HG03064 (cell line): ENCODE measurements at regions not wholly inside any gene's neighbourhood (a gene's known extent, or its start where the extent isn't known, plus 50 kb on each side); places are given as distances from the start of the nearest gene placed in this dataset.
"Not testable (repeated sequence)": the region's sequence is repeated elsewhere in the genome, so short reads cannot be mapped to it uniquely, and the experiment has no call there.

Experiments used
- ATAC-seq: cut with Tn5 transposase; IDR thresholded peaks from one replicate; pipeline ENCODE4 v1.9.1; 2021; ENCODE audit warnings: low read depth; ENCODE audit not compliant: unreplicated experiment

DNA sequence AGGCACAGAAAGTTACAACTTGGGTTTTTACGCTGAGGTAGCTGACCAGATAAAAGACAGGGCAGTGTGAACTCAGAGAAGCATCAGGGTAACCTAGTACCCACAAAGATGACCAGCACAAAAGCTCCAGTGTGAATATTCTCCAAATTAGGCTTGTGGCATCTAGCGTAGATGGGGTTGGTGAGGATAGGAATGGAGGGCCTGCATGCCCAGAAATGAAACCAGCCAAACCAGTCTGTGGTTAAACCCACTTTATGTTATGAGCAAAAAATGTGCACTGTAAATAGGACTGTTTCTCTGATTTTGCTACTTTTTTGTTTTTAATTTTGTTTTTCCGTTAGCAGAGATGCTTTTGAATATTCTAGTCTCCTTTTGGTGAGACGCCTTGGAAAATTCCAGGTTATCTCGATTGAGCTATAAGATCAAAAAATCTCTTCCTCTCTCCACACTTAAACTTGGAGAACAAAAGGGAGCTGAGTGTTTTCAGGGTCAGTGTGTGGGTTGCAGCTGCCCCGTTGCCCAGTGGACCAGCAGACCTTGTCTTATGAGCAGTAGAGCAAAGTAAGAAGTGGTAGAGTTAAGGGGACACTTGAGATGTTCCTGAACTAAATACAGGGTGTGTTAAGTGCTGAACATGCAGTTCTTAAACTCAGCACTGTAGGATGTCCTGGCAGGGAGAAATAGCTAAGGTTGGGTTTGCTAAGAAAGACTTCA, 132.9 kb downstream of the C3orf38 start:
- no peak for ATAC-seq

DNA sequence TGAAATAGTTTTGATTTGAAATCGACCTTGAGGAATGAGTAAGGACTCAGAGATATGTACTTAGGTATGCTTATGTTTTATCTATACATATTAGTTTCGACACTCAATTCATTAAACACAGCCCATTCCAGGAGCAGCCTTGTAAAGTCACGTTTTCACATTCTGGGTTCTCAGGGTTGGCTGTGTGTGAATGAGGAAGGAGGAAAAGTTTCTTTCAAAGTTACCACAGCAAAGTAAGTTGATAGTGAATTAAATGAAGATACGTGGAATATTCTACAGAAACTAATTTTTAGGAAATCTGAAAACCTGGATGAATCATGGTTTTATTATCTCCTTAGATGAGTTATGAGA, 133.5 kb downstream of the C3orf38 start:
- ATAC-seq, result no peak

DNA sequence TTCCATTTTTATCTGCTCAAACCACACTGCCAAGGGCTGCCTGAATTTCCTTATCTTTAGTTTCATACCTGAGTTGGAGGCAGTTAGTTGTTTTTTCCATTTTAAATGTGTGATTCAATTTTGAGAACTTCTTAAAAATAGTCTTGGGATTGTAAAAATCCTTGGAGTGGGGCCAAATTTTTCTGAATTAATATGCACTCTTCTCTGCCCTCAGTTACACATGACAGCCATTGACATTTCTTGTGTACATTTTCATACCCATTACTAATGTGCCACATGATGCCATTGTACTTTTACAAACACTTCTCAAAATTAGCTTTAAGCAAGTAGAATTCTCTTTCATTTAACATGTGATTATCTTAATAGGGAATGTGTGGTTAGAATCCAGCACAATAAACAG, 141.7 kb downstream of the C3orf38 start:
- ATAC-seq, result no peak

DNA sequence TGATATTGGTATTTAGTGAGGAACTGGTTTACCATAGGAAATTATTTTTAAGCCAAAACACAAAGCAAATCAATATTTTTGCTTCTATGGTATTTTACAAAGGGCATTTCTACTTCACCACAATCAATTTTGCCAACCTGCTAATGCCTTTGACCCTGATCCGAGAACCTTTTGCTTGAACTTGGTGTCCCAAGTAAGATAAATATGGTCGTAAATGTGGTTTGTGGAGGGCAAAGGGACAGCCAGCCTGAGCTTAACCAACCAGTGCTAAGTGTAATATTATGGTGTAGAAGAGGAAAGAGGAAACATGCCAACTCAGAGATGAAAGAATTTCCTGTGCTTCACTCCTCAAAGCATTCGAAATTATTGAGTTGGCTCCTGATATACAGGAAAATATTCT, 148.4 kb downstream of the C3orf38 start:
- no peak for ATAC-seq

DNA sequence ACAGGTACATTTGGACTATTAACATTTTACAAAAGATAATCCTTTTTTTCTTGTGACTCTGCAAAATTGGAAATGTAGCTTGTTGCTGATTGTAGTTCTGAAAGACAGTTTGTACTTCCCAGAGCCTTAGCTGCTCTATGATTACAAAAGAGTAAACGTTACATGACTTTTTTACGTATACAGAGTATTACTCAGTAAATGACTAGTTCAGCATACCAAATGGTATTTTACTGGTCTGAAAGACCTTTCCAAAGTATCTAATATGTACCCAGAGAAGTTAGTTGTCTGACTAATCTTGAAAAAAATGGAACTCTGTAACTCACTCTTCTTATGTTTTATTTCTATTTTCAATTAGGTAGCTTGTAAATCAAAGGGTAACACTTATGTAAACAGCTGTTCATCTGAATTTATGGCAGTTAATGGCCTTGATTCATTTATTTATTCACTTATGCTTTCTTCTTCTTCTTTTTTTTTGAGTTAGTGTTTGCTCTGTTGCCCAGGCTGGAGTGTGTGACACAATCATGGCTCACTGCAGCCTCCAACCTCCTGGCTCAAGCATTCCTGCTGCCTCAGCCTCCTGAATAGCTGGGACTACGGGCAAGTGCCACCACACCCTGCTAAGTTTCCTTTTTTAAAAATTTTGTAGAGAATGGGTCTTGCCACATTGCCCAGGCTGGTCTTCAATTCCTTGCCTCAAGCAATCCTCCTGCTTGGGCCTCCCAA, 151.7 kb downstream of the C3orf38 start:
- no peak for ATAC-seq

DNA sequence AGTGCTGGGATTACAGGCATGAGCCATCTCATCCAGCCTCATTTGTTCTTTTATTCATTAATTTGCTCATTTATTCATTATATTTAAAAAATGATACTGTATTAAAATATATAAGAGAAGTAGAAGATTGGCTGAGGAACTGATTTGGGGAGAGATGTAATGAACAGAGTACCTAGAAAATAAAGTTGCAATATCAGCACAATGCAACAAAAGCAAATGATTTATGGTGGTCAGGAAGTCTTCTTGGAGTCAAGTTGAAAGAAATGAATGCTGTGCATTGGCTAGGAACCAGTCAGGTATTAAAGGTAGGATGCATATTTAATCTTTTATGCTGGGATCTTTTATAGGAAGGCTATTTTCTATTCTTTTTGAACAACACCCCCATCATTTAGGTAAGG, 152.2 kb downstream of the C3orf38 start:
- ATAC-seq, result no peak

DNA sequence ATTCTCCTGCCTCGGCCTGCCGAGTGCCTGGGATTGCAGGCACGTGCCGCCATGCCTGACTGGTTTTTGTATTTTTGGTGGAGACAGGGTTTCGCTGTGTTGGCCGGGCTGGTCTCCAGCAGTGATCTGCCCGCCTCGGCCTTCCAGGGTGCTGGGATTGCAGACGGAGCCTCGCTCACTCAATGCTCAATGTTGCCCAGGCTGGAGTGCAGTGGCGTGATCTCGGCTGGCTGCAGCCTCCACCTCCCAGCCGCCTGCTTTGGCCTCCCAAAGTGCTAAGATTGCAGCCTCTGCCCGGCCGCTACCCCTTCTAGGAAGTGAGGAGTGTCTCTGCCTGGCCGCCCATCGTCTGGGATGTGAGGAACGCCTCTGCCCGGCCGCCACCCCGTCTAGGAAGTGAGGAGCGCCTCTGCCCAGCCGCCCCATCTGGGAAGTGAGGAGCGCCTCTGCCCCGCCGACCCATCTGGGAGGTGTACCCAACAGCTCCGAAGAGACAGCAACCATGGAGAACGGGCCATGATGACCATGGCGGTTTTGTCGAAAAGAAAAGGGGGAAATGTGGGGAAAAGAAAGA, 153.7 kb downstream of the C3orf38 start:
- not testable (repeated sequence) for ATAC-seq

DNA sequence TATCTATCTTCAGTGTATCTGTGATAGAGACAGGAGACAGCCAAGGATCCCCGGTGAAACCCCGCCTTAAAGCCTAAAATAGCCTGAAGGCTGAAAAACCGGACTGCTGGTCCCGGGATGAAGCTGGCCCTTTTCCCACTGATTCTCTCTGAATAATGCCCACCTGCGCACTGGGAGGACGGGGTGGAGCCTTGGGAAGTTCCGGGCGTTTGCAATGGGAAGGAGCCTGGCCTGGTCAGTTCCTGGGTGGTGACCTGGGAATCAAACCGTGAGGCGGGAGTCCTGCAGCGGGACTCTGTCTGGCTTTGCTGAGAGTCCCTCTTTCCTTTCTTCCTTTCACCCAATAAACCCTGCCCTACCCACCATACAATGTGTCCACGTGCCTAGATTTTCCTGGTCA, 157.9 kb downstream of the C3orf38 start:
- no peak for ATAC-seq

DNA sequence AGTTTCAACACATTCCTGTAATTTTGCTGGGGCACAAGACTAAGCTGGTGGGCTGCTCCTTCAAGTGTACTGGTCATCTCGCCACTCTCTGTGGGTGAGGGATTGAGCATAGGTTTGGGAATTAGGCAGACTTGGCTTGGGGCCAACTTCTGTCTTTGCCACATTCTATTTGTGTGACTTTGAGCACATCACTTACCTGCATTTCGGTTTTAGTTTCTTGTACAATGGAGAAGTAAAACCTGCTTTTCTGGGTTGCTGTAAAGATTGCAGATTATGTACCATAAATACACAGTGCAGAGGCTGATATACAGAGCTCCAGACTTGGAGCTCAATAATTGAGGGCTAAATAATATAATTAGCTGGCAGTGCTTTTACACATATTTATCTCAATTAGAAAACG, 162.1 kb downstream of the C3orf38 start:
- ATAC-seq, result no peak

DNA sequence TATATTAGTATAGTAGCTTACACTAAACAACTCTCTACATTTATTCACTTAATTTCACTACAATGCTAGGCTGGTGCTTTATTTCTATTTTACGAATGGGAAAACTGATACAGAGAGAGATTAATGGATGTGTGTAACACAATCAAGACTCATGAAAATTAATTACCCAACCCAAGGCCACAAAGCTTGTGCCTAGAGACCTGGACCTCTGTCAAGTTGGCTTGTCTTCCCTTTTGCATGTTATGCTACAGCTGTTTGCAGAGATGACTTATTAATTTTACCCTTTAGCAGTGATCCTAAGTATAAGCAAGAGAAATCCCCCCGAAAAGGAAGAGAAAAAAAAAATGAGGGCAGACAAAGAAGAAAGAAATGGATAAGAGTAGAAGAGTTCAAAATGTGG, 162.5 kb downstream of the C3orf38 start:
- ATAC-seq, result no peak

DNA sequence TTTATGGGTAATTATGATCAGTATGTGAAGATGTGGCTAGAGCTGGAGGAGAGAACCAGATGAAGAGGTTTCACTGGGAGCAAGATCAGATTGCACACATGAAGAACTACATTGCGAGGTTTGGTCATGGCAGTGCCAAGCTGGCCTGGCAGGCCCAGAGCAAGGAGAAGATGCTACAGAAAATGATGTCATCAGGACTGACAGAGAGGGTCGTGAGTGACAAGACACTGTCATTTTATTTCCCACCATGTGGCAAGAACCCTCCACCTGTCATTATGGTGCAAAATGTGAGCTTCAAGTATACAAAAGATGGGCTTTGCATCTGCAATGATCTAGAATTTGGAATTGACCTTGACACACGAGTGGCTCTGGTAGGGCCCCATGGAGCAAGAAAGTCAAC, 168.3 kb downstream of the C3orf38 start:
- ATAC-seq, result no peak

DNA sequence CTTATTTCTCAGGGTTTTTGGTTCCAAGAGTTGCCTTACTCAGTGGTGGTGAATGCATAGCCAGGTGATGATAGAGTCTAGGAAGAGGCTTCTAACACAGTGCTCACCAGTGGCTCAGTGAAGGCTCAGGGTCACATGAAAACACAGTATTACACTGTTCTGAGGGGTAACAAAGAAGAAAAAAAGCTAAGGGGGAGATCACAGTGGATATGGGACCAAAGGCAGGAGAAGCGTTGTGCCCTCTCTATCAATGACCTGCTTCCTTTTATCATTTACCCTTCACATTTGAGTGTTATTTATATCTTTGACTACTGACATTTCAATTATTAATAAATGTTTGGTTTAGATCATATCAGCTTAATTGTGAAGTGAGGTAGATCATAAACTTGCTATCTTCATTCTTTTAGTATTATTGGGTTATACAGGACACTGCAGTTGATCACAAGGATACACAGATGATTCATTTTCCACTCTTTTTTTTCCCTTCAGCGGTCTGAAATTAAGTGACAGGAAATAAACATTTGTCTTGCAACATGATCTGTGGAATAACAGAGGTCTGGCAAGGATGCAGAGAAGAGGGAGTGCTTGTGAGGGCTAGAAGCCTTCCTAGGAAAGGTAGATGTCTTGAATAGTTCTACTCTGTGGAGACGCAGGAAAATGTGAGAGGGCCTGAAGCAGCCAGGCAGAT, 171.7 kb downstream of the C3orf38 start:
- ATAC-seq, result no peak

DNA sequence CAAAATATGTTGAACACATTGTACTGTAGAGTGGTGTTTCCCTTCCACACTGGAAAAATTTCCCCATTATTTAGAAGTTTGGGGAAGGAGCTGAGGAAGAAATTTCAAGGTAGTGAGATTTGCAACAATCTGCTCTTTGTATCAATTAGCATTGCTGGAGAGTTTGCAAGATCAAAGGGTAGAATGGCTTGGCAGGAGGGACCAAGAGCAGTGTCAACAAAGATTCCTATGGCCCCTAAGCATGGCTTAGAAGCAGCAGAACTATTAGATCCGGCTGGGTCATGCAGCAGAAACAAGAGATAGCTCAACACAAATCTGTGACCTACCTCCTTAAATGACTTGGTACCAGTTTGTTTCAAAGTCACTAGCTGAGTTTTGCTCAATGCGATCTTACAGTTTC, 175.0 kb downstream of the C3orf38 start:
- ATAC-seq, result no peak

DNA sequence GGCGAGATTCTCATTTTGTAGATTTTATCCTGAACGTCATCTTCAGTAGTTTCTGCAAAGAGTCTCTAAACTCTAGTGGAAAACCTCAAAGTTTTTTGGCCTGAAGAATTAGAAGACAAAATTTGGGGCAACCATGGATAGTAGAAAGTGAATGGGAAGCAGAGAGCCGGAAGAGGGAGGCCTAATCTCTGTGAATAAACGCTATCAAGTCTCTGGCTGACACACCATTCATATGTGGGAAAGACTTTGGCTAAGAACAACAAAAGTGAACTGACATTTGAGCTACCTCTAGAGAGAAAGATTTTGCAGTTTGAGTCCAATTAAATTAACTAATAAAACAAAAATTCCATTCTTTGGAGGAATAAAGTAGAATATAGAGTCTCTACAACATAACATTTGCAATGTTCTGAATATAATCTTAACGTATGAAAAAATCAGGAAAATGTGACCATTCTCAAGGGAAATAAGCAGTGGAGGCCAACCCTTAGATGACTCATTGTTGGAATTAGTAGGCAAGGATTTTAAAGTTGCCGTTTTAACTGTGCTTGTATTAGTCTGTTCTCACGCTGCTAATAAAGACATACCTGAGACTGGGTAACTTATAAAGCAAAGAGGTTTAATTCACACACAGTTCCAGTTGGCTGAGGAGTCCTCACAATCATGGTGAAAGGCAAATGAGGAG, 184.6 kb downstream of the C3orf38 start:
- no peak for ATAC-seq

DNA sequence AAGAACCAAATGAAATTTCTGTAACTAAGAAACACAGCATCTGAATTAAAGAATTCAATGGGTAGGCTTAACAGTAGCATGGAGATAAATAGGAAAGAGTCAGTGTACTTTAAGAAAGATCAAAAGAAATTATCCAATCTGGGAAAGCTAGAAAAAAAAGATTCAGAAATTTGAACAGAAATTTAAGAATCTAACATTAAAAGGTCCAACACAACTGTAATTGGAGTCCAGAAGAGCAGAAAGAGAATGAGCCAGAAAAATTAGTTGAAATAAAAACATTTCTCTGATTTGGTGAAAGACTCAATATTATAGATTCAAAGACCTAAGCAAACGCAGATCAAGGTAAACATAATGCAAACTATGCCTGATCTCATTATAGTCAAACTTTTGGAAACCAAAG, 187.1 kb downstream of the C3orf38 start:
- no peak for ATAC-seq

DNA sequence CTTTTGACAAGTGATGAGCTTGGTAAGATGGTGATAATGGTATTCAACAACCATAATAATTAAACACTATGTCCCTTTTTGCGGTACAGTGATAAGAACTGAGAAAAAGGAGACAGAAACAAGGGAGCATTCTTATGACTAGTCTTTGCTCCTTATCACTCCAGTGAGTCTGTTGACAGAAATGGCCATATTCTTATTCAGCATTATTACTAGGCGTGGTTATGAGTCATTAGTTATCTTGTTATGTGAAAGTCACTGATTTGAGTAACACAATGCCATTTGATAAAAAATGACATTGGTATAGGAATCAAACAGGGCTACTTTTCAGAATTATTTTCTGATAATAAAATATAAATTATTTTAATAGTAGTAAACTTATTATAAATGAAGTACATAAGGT, 193.5 kb downstream of the C3orf38 start:
- no peak for ATAC-seq

DNA sequence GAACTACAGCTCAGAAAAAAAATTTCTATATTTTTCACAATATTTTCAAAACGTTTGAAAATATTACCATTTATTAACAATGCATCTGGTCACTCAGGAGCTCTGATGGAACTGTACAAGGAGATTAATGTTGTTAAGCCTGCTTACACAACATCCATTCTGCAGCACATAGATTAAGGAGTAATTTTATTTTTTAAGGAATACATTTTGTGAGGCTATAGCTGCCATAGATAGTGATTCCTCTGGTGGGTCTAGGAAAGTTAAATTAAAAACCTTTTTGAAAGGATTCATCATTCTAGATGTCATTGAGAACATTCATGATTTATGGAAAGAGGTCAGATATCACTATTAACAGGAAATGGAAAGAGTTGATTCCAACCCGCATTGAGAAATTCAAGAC, 196.9 kb downstream of the C3orf38 start:
- ATAC-seq, result no peak

DNA sequence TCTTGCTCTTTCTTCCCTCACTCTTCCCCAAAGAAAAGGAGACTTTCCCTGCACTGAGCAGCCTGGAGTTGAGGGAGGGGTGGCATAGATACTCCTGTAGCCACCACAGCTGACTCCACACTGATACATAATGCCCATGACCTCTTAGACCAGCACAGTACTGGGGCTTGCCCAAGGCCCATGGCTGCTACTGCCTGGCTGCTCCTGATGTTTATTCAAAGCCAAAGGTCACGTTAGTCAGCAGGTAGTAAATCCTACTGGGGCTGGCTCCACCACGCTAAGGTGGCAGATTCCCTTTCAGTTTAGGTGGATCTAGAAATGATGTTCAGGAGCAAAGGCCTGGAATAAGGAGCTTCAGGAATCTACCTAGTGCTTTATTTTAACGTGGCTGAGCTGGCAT, 212.7 kb downstream of the C3orf38 start:
- no peak for ATAC-seq

DNA sequence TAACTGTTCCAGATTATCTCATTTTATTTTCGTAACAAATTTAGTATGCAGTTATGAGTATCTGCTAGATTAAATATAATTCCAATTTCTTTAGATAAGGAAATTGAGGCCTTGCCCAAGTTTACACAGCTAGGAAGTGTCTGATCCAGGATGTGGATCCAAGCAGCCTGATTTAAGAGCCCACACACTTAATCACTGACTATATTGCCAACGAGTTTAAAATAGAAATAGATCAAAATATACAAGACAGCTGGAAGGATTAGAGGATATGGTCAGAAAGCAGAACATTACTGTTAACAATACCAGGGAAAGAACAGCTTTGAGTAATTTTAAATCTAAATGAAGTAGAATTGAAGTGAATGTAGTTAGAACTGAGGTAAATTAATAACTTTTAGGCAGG, 215.2 kb downstream of the C3orf38 start:
- no peak for ATAC-seq

DNA sequence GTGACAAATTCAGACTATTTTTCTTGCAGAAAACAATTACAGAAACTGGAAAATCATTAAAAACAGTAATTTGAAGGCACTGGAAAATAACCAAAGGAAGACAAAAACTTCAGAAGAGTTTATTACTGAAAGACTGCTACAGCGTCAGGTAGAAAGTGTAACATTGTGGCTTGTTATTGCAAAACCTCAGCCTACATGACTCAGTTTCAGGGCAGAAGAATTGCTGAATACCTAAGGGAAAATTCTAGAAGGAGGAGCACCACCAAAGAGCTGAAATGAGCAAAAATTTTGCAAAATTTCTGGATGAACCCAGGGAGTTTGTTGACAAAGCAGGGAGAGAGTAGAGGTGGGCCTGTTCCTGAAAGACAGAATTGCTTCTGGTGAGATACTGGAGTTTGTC, 219.6 kb downstream of the C3orf38 start:
- ATAC-seq, result no peak

DNA sequence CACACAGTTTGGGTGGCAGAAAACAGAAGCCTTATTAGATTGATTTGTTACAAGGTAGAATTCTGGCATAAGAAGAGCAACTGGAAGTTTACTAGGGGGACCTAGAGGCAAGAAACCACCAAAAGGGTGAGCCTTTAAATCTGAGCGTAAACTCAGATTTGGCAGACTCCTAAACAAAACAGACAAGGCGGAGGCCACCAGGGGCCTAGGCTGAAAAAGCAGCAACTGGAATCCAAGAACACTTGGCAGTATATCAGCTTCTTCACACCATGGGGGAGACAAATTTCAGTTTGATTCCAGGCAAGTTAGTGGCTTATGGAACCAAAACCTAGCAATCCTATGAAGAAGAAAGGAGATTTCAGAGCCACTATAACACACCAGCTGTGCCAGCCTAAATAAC, 220.0 kb downstream of the C3orf38 start:
- ATAC-seq, result no peak
